Aorta (tissue), 5 donors: ENCODE measurements at regions not wholly inside any gene's neighbourhood (a gene's known extent, or its start where the extent isn't known, plus 50 kb on each side); places are given as distances from the start of the nearest gene placed in this dataset.

Source experiments
- ATAC-seq: fragments of 200-7000 bp; cut with Tn5 transposase; one replicate; pipeline ENCODE4 v1.9.1; 2022; ENCODE audit warnings: moderate library complexity; ENCODE audit not compliant: low FRiP score
- DNase-seq, 2 donors: peaks; one replicate each; pipeline ENCODE4 v3.0.0-alpha.2; 2020
- H3K27ac ChIP-seq, 2 donors: one replicate each; pipeline ENCODE4 v1.5.1; 2013; ENCODE audit warnings: low read length in 2 of 2, mild to moderate bottlenecking in 2 of 2, moderate library complexity in 2 of 2, control low read depth in 1 of 2, inconsistent platforms in 1 of 2, low read depth in 1 of 2
- H3K27me3 ChIP-seq, 2 donors: one replicate each; pipeline ENCODE4 v1.6.1; 2013; ENCODE audit warnings: control low read depth in 1 of 2, low read length in 1 of 2, mild to moderate bottlenecking in 1 of 2, moderate library complexity in 1 of 2; ENCODE audit not compliant: insufficient read depth in 2 of 2, control insufficient read depth in 1 of 2
- H3K36me3 ChIP-seq, 2 donors: one replicate each; pipeline ENCODE4 v1.6.1; 2013; ENCODE audit warnings: control low read depth in 1 of 2, low read length in 1 of 2, mild to moderate bottlenecking in 1 of 2; ENCODE audit not compliant: insufficient read depth in 2 of 2, control insufficient read depth in 1 of 2
- H3K4me1 ChIP-seq, 2 donors: one replicate each; pipeline ENCODE4 v1.6.1; 2013; ENCODE audit warnings: low read length in 2 of 2, control low read depth in 1 of 2, mild to moderate bottlenecking in 1 of 2, moderate library complexity in 1 of 2; ENCODE audit not compliant: insufficient read depth in 2 of 2, control insufficient read depth in 1 of 2
- H3K4me3 ChIP-seq, 2 donors: one replicate each; pipeline ENCODE4 v1.5.1; 2013; ENCODE audit warnings: low read length in 2 of 2, control low read depth in 1 of 2, mild to moderate bottlenecking in 1 of 2
- H3K9me3 ChIP-seq: one replicate; pipeline ENCODE4 v1.6.1; 2013; ENCODE audit warnings: mild to moderate bottlenecking, low read length; ENCODE audit not compliant: control insufficient read depth
- WGBS, 2 donors: extraction: QIAGEN DNeasy Blood & Tissue Kit; methylation state at CpG; one replicate each; pipeline ENCODE4 v1.1.7; 2013; 5-methylcytosine and 5-hydroxymethylcytosine counted together
- intact Hi-C, 2 donors: fragments of 100-400 bp; cut with DNase I; formaldehyde crosslinking; loops; one replicate each; pipeline versions ENCODE4 v1.14.2 to v1.15.0; 2022
- donor health status: healthy with polysubstance abuse.
- donor health status: Bipolar disorder and iron deficiency.
- donor health status: DM: no; HTN: no; CAD: no.
- donor health status: DM: no; HTN: no; CAD: no.
- donor health status: DM: yes; HTN: yes; CAD: no.

DNA sequence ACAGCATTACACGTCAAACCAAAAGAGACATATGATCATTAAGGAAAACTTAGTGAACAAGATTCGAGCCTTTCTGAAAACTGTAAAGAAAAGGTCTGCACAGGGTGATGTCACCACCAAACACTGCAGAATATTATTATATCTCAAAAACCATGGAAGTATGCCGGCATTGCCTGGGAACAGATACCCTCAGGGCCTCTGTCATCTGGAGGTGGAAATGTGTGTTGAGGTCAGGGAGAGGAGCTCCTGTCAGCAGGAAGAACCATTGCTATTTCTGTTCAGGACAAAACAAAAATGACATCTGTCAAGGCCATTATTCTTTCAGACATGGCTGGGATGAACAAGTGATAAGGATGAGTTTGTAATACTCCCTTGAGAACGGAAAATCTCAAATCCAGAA, 365.9 kb upstream of the TRIB2 start:
- H3K36me3 ChIP-seq: no peaks in the 10 kb centered on the region
- H3K9me3 ChIP-seq: no peaks in the 10 kb centered on the region
- H3K27me3 ChIP-seq: no peaks in the 10 kb centered on the region
- no peak overlapping the region for H3K4me3 ChIP-seq
- no peak for ATAC-seq
- DNase-seq: no peak
- H3K27ac ChIP-seq: no peak overlapping the region
- intact Hi-C loops: no loop called here
- 66 to 72% methylated on average over 4 of the region's 4 CpGs for WGBS, 2 donors
- H3K4me1 ChIP-seq: no peaks in the 10 kb centered on the region

DNA sequence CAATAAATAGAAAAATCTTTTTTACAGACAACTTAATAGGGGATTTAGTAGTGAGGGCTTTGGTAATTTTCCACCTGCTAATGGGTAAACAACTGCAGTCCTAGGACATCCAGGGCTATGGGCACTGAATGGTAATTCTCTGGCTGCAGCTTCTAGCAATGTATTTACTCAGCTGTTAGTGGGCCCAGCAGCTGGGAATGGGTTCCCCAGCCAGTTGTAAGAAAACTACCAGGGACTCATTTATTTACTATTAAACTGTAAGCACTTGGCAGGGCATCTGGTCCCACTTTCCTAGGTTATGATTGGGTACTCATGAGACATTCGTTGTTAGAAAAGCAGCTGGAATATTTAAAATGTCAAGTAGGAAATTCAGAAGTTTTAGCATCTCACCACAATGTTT, 363.8 kb upstream of the TRIB2 start:
- Histone ChIP-seq H3K4me1 (no peaks in the 10 kb centered on the region), H3K9me3 (no peaks in the 10 kb centered on the region), H3K27ac (no peak overlapping the region), H3K36me3 (no peaks in the 10 kb centered on the region), H3K4me3 (no peak overlapping the region), H3K27me3 (no peaks in the 10 kb centered on the region)
- WGBS, 2 donors: 4 to 28% methylated on average over 1 of the region's 1 CpG
- ATAC-seq: no peak
- intact Hi-C loops: no loop called here
- DNase-seq: no peak

DNA sequence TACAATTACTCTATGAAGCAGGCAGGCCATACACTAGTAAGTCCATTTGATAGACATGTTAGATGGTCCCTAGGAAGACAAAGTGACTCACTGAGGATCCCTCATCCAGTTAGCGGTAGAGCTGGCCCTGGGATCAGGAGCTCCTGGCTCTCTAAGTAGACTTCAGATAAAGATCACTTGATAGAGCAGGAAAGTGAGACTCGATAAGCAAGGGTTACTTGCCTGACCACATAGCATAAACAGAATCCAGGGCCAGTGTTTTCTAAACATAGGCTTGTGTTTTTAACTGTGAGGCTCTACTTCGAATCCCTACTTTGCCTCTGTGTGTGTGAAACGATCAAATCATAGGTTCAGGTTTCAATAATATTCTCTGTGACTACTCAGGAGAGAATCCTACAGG, 355.2 kb upstream of the TRIB2 start:
- 84 to 87% methylated on average over 4 of the region's 4 CpGs for WGBS, 2 donors
- Histone ChIP-seq H3K4me3 (no peak overlapping the region), H3K4me1 (no peaks in the 10 kb centered on the region), H3K27ac (no peak overlapping the region), H3K9me3 (no peaks in the 10 kb centered on the region), H3K36me3 (no peaks in the 10 kb centered on the region), H3K27me3 (no peaks in the 10 kb centered on the region)
- no peak for DNase-seq
- no peak for ATAC-seq
- intact Hi-C loops: no loop called here

DNA sequence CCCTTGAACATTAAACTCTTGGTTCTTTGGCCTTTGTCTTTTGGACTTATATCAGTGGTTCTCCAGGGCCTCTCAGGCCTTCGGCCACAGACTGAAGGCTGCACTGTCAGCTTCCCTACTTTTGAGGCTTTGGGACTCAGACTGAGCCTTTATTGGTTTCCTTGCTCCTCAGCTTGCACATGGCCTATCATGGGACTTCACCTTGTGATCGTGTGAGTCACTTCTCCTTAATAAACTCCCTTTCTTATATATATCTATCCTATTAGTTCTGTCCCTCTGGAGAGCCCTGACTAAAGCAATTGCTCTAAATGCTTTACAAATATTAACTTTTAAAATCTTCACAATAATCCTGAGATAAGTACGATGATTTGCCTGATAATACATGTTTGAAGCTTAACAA, 353.6 kb upstream of the TRIB2 start:
- H3K9me3 ChIP-seq: no peaks in the 10 kb centered on the region
- H3K36me3 ChIP-seq: no peaks in the 10 kb centered on the region
- ATAC-seq (no peak), DNase-seq (no peak)
- intact Hi-C loops: no loop called here
- no peak overlapping the region for H3K4me3 ChIP-seq
- no peaks in the 10 kb centered on the region for H3K27me3 ChIP-seq
- WGBS, 2 donors: 90 to 95% methylated on average over 3 of the region's 3 CpGs
- no peak overlapping the region for H3K27ac ChIP-seq
- no peaks in the 10 kb centered on the region for H3K4me1 ChIP-seq

DNA sequence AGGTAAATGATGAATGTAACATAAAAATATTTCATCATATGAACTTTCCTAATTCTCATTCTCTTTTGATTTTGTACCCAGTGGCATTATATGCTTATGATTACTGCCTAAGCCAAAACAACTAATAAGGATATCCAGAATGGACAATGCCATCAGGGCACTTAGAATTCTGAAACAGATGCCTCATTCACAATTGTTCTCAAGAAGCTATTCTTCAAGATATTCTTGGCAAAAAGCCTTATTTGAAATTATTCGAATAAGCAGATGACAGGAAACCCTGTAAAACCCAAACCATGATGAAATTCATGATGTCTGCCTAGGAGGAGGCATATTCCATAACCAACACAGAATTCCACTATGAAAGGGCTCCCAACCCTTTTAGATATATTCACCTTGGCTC, 353.2 kb upstream of the TRIB2 start:
- intact Hi-C loops: no loop called here

DNA sequence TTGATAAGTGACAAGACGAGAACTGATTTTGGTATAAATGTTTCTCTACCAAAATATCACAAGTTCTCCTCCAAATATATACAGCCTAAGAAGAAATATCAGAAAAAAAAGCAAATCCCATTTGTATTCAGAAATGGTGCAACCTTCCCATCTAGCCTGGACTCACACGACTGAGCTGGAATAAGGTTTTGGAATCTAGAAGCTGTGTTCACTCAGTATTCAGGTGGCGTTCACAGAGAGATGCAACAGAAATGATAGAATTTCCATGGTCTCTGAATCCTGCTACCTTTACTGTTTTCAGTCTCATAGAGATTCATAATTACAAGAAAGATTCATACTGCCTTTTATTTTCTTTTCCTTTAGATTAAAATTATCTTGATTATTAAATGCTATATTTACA, 347.2 kb upstream of the TRIB2 start:
- Histone ChIP-seq H3K4me3 (no peak overlapping the region), H3K4me1 (peaks cover 0 to 2% of the 10 kb centered on the region in 2 donors), H3K36me3 (no peaks in the 10 kb centered on the region), H3K27ac (no peak overlapping the region), H3K9me3 (no peaks in the 10 kb centered on the region), H3K27me3 (no peaks in the 10 kb centered on the region)
- WGBS, 2 donors: 87 to 94% methylated on average over 3 of the region's 3 CpGs
- intact Hi-C loops: no loop called here
- DNase-seq (no peak), ATAC-seq (no peak)

More for the DNA sequence above, 353.2 kb upstream of the TRIB2 start:
- H3K36me3 ChIP-seq: no peaks in the 10 kb centered on the region
- 49 to 51% methylated on average over 1 of the region's 1 CpG for WGBS, 2 donors
- no peak overlapping the region for H3K4me3 ChIP-seq
- no peak for ATAC-seq
- no peaks in the 10 kb centered on the region for H3K9me3 ChIP-seq
- H3K27me3 ChIP-seq: no peaks in the 10 kb centered on the region
- no peak overlapping the region for H3K27ac ChIP-seq
- H3K4me1 ChIP-seq: no peaks in the 10 kb centered on the region
- DNase-seq: no peak

DNA sequence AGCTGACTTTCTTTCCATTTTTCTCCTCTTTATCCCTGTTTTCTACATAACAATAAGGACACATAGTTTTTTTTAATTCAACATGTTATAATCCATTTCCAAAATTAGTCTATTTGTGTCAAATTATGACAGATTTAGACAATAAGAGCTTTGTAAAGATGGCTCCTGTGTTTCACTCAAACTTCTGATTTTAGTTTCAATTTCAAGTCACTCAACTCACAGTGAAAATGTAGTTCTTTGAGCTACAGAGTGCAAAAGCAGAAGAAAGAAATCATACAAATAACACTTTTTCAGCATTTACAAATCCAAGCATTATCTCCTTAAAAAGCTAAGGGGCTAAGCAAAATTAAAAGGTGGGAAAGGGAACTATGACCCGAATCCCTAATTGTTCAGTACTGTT, 340.7 kb upstream of the TRIB2 start:
- WGBS, 2 donors: 94 to 95% methylated on average over 1 of the region's 1 CpG
- H3K9me3 ChIP-seq: no peaks in the 10 kb centered on the region
- intact Hi-C loops: no loop called here

DNA sequence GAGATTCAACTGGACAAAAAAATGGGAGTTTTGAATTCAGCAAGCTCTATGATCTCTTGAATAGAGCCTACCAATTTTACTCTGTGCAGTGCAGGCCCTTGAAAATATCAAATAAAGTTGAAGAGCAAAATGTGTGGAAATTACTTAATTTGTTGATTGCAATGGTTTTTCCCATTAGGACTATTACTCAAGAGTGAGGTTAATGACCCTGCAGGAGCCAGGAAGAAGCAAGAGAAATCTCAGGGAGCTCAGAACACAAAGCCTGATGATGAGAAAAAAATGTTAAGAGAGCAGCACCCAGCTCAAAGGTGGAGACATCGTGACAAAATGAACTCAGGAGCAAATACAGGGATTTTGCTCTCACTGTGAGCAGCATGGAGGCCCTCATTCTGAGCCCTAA, 337.6 kb upstream of the TRIB2 start:
- ATAC-seq (no peak), DNase-seq (no peak)
- Histone ChIP-seq H3K9me3 (no peaks in the 10 kb centered on the region), H3K4me1 (no peaks in the 10 kb centered on the region), H3K27ac (no peak overlapping the region), H3K36me3 (no peaks in the 10 kb centered on the region), H3K27me3 (no peaks in the 10 kb centered on the region), H3K4me3 (no peak overlapping the region)
- WGBS, 2 donors: 93 to 94% methylated on average over 1 of the region's 1 CpG
- intact Hi-C loops: no loop called here

More for the DNA sequence above, 340.7 kb upstream of the TRIB2 start:
- H3K4me3 ChIP-seq: no peak overlapping the region
- H3K27me3 ChIP-seq: no peaks in the 10 kb centered on the region
- H3K27ac ChIP-seq: no peak overlapping the region
- DNase-seq: no peak
- H3K4me1 ChIP-seq: peaks cover 0 to 2% of the 10 kb centered on the region in 2 donors
- ATAC-seq: no peak
- no peaks in the 10 kb centered on the region for H3K36me3 ChIP-seq

DNA sequence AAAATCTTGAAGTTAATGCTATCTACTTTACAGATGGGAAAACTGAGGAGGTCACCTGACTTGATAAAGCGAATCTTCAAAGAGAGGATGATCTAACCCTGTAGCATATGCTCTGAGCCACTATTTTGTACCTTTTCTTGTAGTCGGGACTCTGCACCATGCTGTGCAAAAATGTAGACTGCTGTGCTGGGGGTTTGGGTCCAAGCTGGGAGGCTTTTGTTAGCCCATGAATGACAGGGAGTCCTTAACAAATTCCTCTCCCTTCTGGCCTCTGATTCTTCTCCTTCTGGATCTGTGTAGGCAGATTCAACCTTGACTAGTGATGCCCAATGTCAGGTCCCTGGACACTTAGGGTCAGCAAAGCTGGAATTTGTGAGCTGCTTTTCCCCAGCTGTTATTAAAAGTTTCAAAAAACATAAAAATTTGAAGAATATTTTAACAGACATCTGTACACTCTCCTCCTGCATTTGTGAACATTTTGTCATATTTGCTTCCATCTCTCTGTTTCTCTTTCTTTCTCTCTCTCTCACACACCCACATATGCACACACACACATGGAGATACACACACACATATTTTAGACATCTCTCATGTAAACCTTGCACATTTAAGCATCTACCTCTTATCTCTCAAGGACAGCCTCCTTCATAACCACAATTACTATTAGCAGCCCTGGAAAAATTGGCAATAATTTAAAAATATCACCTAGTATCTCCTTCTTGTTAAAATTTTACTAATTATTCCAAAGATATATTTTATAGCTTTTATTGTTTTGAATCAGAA, 335.0 kb upstream of the TRIB2 start:
- ATAC-seq (no peak), DNase-seq (no peak)
- intact Hi-C loops: no loop called here
- H3K36me3 ChIP-seq: no peaks in the 10 kb centered on the region
- H3K27me3 ChIP-seq: no peaks in the 10 kb centered on the region
- no peak overlapping the region for H3K27ac ChIP-seq
- WGBS, 2 donors: 91 to 96% methylated on average over 2 of the region's 2 CpGs
- H3K4me1 ChIP-seq: no peaks in the 10 kb centered on the region
- H3K9me3 ChIP-seq: no peaks in the 10 kb centered on the region
- no peak overlapping the region for H3K4me3 ChIP-seq
